HG03565 (cell line): ENCODE measurements at regions not wholly inside any gene's neighbourhood (a gene's known extent, or its start where the extent isn't known, plus 50 kb on each side); places are given as distances from the start of the nearest gene placed in this dataset.

Experiments
- ATAC-seq: cut with Tn5 transposase; IDR thresholded peaks from one replicate; pipeline ENCODE4 v1.9.1; 2021; ENCODE audit warnings: mild to moderate bottlenecking, moderate library complexity; ENCODE audit not compliant: unreplicated experiment

GRCh38 chr6:144711661-144712060 lies 426.5 kb downstream of the UTRN start:
- ATAC-seq: no peak

DNA sequence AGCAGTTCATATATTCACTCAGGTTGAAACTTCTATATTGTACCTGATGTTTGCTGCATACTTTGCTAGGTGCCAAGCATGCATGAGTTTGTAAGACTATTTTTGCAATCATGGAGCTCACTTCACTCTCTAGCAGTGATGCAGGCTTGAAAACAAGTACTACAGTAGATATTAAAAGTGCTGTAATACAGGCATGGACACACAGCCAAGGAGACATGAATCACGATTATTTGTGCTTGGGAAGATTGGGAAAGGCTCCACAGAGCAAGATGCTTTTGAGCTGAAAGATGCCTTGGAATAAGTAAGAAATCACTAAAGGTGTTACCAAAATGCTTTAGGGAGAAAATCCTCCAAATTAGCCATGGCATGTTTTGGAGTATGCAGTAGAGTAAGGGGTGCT lies 427.4 kb downstream of the UTRN start:
- no peak for ATAC-seq

DNA sequence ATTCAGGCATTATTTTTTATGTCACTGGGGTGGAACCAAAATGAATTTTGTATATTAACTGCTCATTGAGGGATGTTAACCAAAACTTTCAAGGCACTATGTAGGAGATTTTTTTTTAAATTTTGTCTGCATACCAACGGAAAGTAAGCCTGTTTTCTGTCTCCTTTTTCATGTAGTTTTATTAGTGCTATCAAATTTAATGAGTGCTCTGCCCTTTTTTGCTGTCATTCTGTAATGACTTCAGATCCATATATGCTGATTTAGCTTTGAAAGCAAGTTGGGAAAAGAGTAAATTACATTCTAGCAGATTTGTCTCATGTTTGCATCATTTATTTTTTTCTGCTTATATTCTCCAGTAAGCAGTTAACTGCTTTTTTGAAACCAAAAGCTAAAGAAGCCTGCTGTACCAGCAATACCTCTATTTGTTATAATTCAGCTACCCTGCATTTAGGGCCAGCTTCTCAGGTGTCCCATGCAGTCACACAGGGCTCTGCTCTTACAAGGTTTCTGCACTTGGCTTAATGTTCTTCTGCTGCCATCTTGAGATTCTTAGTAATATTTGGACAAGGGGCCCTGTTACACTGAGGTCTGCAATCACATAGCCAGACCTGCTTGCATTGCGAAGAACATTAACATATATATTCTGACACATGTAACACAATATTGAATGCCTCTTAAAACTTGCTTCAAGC lies 429.0 kb downstream of the UTRN start:
- no peak for ATAC-seq

- no peak for ATAC-seq
Measured at GRCh38 chr6:144715344-144715743, 430.2 kb downstream of the UTRN start.

- ATAC-seq: no peak
Measured at GRCh38 chr6:144718431-144718830, 433.3 kb downstream of the UTRN start.

- ATAC-seq: no peak
Measured at GRCh38 chr6:144721232-144721631, 436.1 kb downstream of the UTRN start.

- no peak for ATAC-seq
Measured at GRCh38 chr6:144722154-144722737, 437.1 kb downstream of the UTRN start.

GRCh38 chr6:144722925-144723324 lies 437.8 kb downstream of the UTRN start:
- no peak for ATAC-seq

DNA sequence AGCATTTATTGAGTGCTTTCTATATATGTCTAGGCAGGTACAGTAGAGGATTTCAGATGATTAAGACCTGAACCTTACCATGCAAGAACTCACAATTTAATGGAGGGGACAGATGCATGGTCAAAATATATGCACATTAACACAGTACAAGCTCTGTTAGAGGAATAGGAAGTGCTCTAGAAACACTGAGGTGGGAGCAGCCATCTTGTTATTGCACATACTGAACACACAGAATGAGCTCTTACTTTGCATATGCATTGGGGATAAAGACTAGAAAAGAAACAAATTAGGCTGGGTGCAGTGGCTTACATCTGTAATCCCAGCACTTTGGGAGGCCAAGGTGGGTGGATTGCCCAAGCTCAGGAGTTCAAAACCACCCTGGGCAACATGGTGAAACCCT lies 438.3 kb downstream of the UTRN start:
- ATAC-seq: no peak

DNA sequence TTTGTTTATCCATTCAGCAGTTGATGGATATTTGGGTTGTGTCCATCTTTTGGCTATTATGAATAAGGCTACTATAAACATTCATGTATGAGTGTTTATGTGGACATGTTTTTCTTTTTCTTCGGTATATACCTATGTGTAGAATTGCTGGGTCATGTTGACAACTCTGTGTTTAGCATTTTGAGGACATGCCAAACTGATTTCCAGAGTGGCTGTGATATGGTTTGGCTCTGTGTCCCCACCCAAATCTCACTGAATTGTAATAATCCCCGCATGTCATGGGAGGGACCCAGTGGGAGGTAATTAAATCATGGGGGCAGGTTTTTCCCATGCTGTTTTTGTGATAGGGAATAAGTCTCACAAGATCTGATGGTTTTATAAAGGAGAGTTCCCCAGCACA lies 439.7 kb downstream of the UTRN start:
- no peak for ATAC-seq

DNA sequence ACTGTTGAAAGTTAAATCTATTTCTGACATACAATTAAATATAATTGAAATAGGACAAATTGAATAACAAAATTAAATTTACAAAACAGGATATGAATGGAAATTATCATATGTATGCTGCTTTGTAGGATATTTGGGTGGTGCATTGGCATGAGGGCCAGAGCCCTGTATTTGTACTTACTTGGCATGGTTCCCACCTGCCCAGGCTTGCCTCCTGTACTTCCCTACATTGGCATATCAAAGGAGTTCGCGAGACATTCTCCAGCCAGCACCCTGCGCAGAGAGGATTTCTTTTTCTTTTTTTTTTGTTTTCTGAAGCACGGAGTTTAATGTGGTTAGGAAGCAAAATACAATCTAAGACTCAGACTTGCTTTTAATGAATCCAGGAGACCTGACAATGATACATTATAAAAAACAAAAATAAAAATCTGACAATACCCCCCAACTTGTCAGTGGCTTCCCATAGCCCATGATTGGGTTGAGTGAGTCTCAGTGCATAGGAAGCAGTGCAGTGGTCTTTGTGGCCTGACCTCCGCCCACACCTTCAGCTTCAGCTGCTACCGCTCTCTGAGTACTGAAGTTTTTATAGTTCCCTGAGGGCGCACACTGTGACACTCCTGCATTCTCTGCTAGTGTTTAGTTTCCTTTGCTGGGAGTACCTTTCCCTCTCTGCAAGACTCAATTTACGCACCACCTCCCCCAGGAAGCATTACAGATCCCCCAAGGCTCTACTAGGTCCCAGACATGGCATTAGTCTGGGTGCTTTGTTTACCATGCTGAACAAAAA lies 440.8 kb downstream of the UTRN start:
- ATAC-seq: peak; percentile 59

- ATAC-seq: no peak
Measured at GRCh38 chr6:144728804-144729203, 443.7 kb downstream of the UTRN start.

- peak; percentile 60 for ATAC-seq
Measured at GRCh38 chr6:144729502-144729901, 444.4 kb downstream of the UTRN start.

GRCh38 chr6:144730088-144730645 lies 445.0 kb downstream of the UTRN start:
- no peak for ATAC-seq

DNA sequence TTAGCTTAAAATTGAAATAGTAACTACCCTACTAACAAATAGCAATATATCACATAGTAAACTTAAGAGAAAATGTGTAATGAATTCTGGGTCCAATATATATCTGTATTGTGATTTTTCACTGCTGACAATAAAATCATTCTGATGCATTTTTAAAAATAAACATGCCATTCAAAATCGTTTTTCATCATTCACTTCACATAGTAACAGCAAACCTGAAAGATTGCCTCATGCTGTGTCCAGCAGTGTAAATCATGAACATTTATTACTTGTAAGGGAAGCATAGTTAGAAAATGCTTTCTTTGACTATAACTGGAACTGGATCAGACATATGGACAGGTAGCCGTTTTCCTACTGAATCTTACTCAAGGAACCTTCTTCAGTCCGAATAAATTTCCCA lies 446.1 kb downstream of the UTRN start:
- ATAC-seq: no peak

DNA sequence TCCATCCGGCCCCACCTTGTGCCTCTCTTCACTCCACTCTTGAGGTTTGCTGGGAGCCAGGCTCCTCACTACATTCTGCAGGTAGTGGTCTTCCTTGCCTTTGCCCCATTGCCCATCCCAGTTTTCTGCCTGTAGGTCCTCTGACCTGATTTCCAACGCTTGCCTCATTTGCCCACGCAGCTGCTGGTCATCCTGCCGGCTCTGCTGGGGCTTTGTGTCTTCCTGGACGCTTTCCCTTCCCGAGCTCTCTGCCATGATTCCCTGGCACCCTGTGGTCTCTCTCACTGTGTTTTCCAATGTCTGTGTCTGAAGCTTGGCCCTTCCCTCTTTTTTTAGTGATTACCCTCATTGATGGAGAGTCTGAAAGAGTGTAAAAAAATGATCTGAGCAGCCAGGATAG lies 451.6 kb downstream of the UTRN start:
- no peak for ATAC-seq

GRCh38 chr6:144737998-144738397 lies 452.9 kb downstream of the UTRN start:
- no peak for ATAC-seq

GRCh38 chr6:144739873-144740272 lies 454.7 kb downstream of the UTRN start:
- ATAC-seq: no peak

DNA sequence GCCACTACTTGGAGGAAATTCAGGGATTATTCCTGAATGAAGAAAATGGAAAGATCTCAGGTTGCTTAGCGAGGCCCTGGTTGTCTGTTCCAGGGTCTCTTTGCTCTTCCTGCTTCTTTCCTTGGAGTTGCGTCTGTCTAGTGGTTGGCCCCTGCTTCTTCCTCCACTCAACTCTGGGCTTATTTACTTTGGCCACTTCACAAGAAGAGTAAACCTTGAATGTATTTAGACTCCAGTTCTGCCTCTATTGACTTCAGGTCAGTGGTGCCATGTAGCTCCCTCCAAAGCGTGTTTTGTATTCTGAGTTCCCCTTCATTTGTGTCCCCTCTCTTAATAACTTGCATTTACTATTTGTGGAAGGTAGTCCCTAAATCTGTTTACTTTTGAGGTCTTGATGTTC lies 456.5 kb downstream of the UTRN start:
- no peak for ATAC-seq

DNA sequence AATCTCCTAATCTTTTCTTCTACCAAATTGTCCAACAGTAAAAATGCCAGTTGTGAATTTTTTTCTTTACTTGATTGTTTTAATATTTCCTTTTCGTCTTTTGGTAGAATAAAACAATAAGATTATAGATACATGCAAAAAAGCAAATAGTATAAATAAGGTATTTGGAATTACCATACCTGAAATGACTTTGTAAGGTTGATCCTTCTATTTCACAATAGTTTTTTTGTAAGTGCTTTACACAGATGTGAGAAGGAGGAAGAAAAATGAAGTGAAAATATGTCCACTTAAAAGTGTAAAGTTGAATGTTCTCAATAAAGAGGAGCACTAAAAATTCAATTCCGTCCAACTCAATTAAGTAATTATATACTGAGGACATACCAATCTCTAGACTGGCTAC lies 457.6 kb downstream of the UTRN start:
- no peak for ATAC-seq

DNA sequence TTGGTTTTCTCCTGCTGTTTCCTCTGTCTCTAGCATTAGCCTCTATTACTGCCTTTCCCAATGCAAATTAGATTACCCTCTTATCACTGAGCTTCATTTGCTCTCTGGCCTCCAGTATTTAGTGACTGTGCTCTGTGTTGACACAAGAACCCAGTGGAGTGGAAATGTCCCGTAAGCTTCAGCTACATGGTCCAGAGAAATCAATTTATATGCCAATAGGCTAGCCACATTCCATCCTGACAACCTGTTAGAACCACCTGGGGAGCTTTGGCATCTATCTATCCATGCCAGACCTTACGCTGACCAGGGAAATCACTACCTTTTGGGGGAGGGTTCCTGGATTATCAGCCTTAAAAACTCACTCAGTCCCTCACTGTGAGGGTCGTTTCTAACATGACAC lies 459.6 kb downstream of the UTRN start:
- no peak for ATAC-seq

GRCh38 chr6:144745439-144745838 lies 460.3 kb downstream of the UTRN start:
- ATAC-seq: no peak
